HepG2 (cell line): ENCODE measurements at regions not wholly inside any gene's neighbourhood (a gene's known extent, or its start where the extent isn't known, plus 50 kb on each side); places are given as distances from the start of the nearest gene placed in this dataset.

Source experiments
- ATAC-seq: fragments of 200-7000 bp; cut with Tn5 transposase; 3 replicates; pipeline ENCODE4 v1.9.1; 2020; ENCODE audit warnings: mild to moderate bottlenecking, moderate library complexity
- BruUV-seq: library from RNA; stranded (reverse); fragments of 400-500 nt; replicated peaks from 2 replicates; lab custom pipeline; 2021; lab: Mats Ljungman, UMichigan
- CTCF ChIA-PET: fragments of 300-600 bp; formaldehyde crosslinking; extraction: SDS; loops from one replicate; lab custom pipeline; 2021; ENCODE audit warnings: low total read pairs, inconsistent platforms, low intra/inter-chr PET ratio; lab: Yijun Ruan, JAX
- POLR2A ChIA-PET: fragments of 350-600 bp; sonication (Branson Sonifier 250); formaldehyde crosslinking; loops from one replicate; lab custom pipeline; 2020; ENCODE audit warnings: antibody characterized with exemption, inconsistent platforms; lab: Yijun Ruan, JAX
- DNase-seq: peaks from one replicate; pipeline ENCODE4 v3.0.0-alpha.2; 2015; ENCODE audit warnings: low spot score
- FAIRE-seq: peaks from 3 replicates; lab custom pipeline; 2011; peaks lifted over from hg19 to GRCh38; lab: Jason Lieb, UNC
- H2AFZ ChIP-seq: one replicate; pipeline ENCODE4 v1.6.1; 2011; ENCODE audit warnings: low read length, inconsistent platforms
- H3K27ac ChIP-seq: fragments of 300-600 bp; 3 replicates; pipeline ENCODE4 v1.8.0; 2011; ENCODE audit warnings: mixed run types, mild to moderate bottlenecking, mixed read lengths, low read length, inconsistent platforms; ENCODE audit not compliant: insufficient read depth; ENCODE audit errors: extremely low read length
- H3K27me3 ChIP-seq, 2 experiments: fragments of 200-600 bp in 1 of 2; 2 replicates in 1 of 2; 3 replicates in 1 of 2; pipeline versions ENCODE4 v1.6.0 to v1.8.0; 2011; ENCODE audit warnings: low read length in 2 of 2, mild to moderate bottlenecking in 2 of 2, moderate library complexity in 2 of 2, inconsistent platforms in 1 of 2; ENCODE audit not compliant: insufficient read depth in 2 of 2, control insufficient read depth in 1 of 2
- H3K36me3 ChIP-seq, 2 experiments: fragments of 200-600 bp in 1 of 2; replicated peaks in 1 of 2; 2 replicates in 1 of 2; 3 replicates in 1 of 2; pipeline versions ENCODE4 v1.5.1 to v1.8.0; 2011; ENCODE audit warnings: low read length in 2 of 2, inconsistent platforms in 1 of 2; ENCODE audit not compliant: insufficient read depth in 2 of 2, control insufficient read depth in 1 of 2
- H3K4me1 ChIP-seq: 2 replicates; pipeline ENCODE4 v1.5.1; 2012; ENCODE audit warnings: low read length, inconsistent platforms; ENCODE audit not compliant: insufficient read depth
- H3K4me2 ChIP-seq: 2 replicates; pipeline ENCODE4 v1.6.0; 2011; ENCODE audit warnings: low read depth, low read length, inconsistent platforms
- H3K4me3 ChIP-seq, 3 experiments: fragments of 200-600 bp in 1 of 3; sonication (generic), shearing (Covaris generic) in 1 of 3; replicated peaks in 1 of 3; 2 replicates each; pipeline ENCODE4 v1.5.1; 2011 to 2016; ENCODE audit warnings: low read length in 3 of 3, inconsistent platforms in 2 of 3, low read depth in 2 of 3, mild to moderate bottlenecking in 2 of 3, control low read depth in 1 of 3, mixed read lengths in 1 of 3; ENCODE audit not compliant: insufficient read depth in 1 of 3
- H3K79me2 ChIP-seq: one replicate; pipeline ENCODE4 v1.6.1; 2011; ENCODE audit warnings: low read length, inconsistent platforms; ENCODE audit not compliant: insufficient read depth
- H3K9ac ChIP-seq: 2 replicates; pipeline ENCODE4 v1.6.0; 2011; ENCODE audit warnings: mild to moderate bottlenecking, low read depth, low read length, inconsistent platforms; ENCODE audit not compliant: insufficient read depth
- H3K9me3 ChIP-seq: 2 replicates; pipeline ENCODE4 v1.5.1; 2012; ENCODE audit warnings: mild to moderate bottlenecking, low read length
- H4K20me1 ChIP-seq: 2 replicates; pipeline ENCODE4 v1.6.0; 2011; ENCODE audit warnings: inconsistent platforms, mild to moderate bottlenecking, low read length, moderate library complexity; ENCODE audit not compliant: insufficient read depth
- ATRX ChIP-seq: sonication (generic); formaldehyde crosslinking; IDR thresholded peaks from 2 replicates; pipeline ENCODE4 v1.4.0; 2020; ENCODE audit warnings: missing genetic modification reagents, borderline replicate concordance
- CBFB ChIP-seq: sonication (generic); formaldehyde crosslinking; IDR thresholded peaks from 2 replicates; pipeline ENCODE4 v1.4.0; 2020; ENCODE audit warnings: missing genetic modification reagents
- NFE2L1 ChIP-seq: sonication (generic); formaldehyde crosslinking; IDR thresholded peaks from 2 replicates; pipeline ENCODE4 v1.4.0; 2020; ENCODE audit warnings: missing genetic modification reagents, mild to moderate bottlenecking, borderline replicate concordance
- RFX3 ChIP-seq: IDR thresholded peaks from 2 replicates; pipeline ENCODE4 v1.6.1; 2016; ENCODE audit warnings: missing biosample characterization, missing genetic modification reagents
- THAP7 ChIP-seq: sonication (generic); formaldehyde crosslinking; IDR thresholded peaks from 2 replicates; pipeline ENCODE4 v1.8.1; 2023; ENCODE audit warnings: mild to moderate bottlenecking, missing genetic modification reagents
- ZFP36 ChIP-seq: fragments of 150-350 bp; IDR thresholded peaks from 2 replicates; pipeline ENCODE4 v1.6.1; 2018; ENCODE audit warnings: borderline replicate concordance, low read length, low read depth; ENCODE audit not compliant: partially characterized antibody
- ZFP82 ChIP-seq: sonication (generic); formaldehyde crosslinking; IDR thresholded peaks from 2 replicates; pipeline ENCODE4 v1.5.1; 2020; ENCODE audit warnings: mild to moderate bottlenecking, missing genetic modification reagents, borderline replicate concordance
- ZNF562 ChIP-seq: sonication (generic); formaldehyde crosslinking; IDR thresholded peaks from 2 replicates; pipeline ENCODE4 v1.8.0; 2022; ENCODE audit warnings: missing genetic modification reagents, borderline replicate concordance
- ZNF710 ChIP-seq: sonication (generic); formaldehyde crosslinking; IDR thresholded peaks from 2 replicates; pipeline ENCODE4 v1.5.0; 2020; ENCODE audit warnings: mild to moderate bottlenecking, missing genetic modification reagents, borderline replicate concordance
- WGBS: methylation state at CpG from one replicate; pipeline ENCODE4 v1.1.6; 2017; ENCODE audit warnings: low lambda C conversion rate; 5-methylcytosine and 5-hydroxymethylcytosine counted together
- in situ Hi-C: cut with HindIII; loops from 2 replicates; pipeline ENCODE4 v1.10.0; 2017; ENCODE audit warnings: low pct_unique_long_range_greater_than_20kb; ENCODE audit not compliant: extremely low pct_ligation_motif_present
- intact Hi-C: fragments of 100-400 bp; cut with micrococcal nuclease; formaldehyde crosslinking; loops from one replicate; pipeline ENCODE4 v1.10.0; 2022; ENCODE audit not compliant: unreplicated experiment

- TF ChIP-seq ZNF710 (CRISPR knock-in tag), result no peak
- no peak for TF ChIP-seq THAP7 (CRISPR knock-in tag)
- TF ChIP-seq ZNF562, result no peak
- no peak for TF ChIP-seq ATRX (CRISPR knock-in tag)
- TF ChIP-seq ZFP82 (CRISPR knock-in tag), result no peak
- TF ChIP-seq NFE2L1 (CRISPR knock-in tag), result no peak
- TF ChIP-seq RFX3, result no peak
- TF ChIP-seq ZFP36, result no peak
Measured at GRCh38 chr5:34460496-34460895, 195.6 kb upstream of the RAI14 start (continued).

- FAIRE-seq, result no peak
- no peaks in the 10 kb centered on the region for H3K36me3 ChIP-seq
- no peak for ATAC-seq
- no peak overlapping the region for H2AFZ ChIP-seq
- no peak for DNase-seq
- intact Hi-C loops (loop anchor here (10.0 kb wide), 1 partner anchor 470 kb away; no protein-coding TSS in a partner anchor), in situ Hi-C loops (loop anchor here (25.0 kb wide), 2 partner anchors 278 to 478 kb away; partner anchors contain the start of gene SLC45A2)
- H3K27ac ChIP-seq, result no peak overlapping the region
- no peaks in the 10 kb centered on the region for H3K27me3 ChIP-seq
- no peak overlapping the region for H3K4me3 ChIP-seq
- no peaks in the 10 kb centered on the region for H4K20me1 ChIP-seq
- H3K79me2 ChIP-seq, result no peaks in the 10 kb centered on the region
- H3K4me2 ChIP-seq, result no peak overlapping the region
- TF ChIP-seq CBFB (CRISPR knock-in tag), result no peak
- peaks cover 40% of the 10 kb centered on the region for H3K4me1 ChIP-seq
- H3K9me3 ChIP-seq, result peaks cover 11% of the 10 kb centered on the region
- H3K9ac ChIP-seq, result no peak overlapping the region
- no TSS peak for BruUV-seq
- 8% methylated on average over 4 of the region's 4 CpGs for WGBS
- ChIA-PET POLR2A (no interaction called here), CTCF (no interaction called here)
Measured at GRCh38 chr5:34464829-34465228, 191.3 kb upstream of the RAI14 start.
